NOMO-1 (cell line): ENCODE measurements at regions not wholly inside any gene's neighbourhood (a gene's known extent, or its start where the extent isn't known, plus 50 kb on each side); places are given as distances from the start of the nearest gene placed in this dataset.
A peak's percentile ranks its signal among the peaks of the same experiment; 100 is the strongest.
"Not testable (repeated sequence)": the region's sequence is repeated elsewhere in the genome, so short reads cannot be mapped to it uniquely, and the experiment has no call there.

Source experiments
- DNase-seq, 2 experiments: peaks; one replicate each; lab custom pipeline; 2025; ENCODE audit not compliant: unreplicated experiment in 2 of 2; lab: John Stamatoyannopoulos, UW

GRCh38 chr4:128690011-128690410 is 119.5 kb upstream of the JADE1 start:
- DNase-seq, result no peak

- DNase-seq, result no peak
These were observed 120.6 kb upstream of the JADE1 start for GRCh38 chr4:128688846-128689437.

GRCh38 chr4:128688033-128688721 is 121.3 kb upstream of the JADE1 start:
- DNase-seq, result no peak

GRCh38 chr4:128686810-128687209 is 122.7 kb upstream of the JADE1 start:
- no peak for DNase-seq

GRCh38 chr4:128686032-128686465 is 123.5 kb upstream of the JADE1 start:
- DNase-seq, result peak; percentile 42 to 62

GRCh38 chr4:128684016-128684415 is 125.5 kb upstream of the JADE1 start:
- no peak for DNase-seq

- DNase-seq, result peak in 1 of 2 experiments; percentile 39
These were observed 126.4 kb upstream of the JADE1 start for GRCh38 chr4:128682942-128683666.

- DNase-seq, result no peak
These were observed 133.4 kb upstream of the JADE1 start for GRCh38 chr4:128676095-128676494.

GRCh38 chr4:128675083-128675482 is 134.4 kb upstream of the JADE1 start:
- no peak for DNase-seq

GRCh38 chr4:128673159-128673558 is 136.3 kb upstream of the JADE1 start:
- not testable (repeated sequence) for DNase-seq

- not testable (repeated sequence) for DNase-seq
These were observed 136.9 kb upstream of the JADE1 start for GRCh38 chr4:128672596-128672995.

GRCh38 chr4:128670513-128670912 is 139.0 kb upstream of the JADE1 start:
- no peak for DNase-seq

- no peak for DNase-seq
These were observed 140.9 kb upstream of the JADE1 start for GRCh38 chr4:128668566-128668965.

GRCh38 chr4:128665514-128665913 is 144.0 kb upstream of the JADE1 start:
- no peak for DNase-seq

- DNase-seq, result no peak
These were observed 146.2 kb upstream of the JADE1 start for GRCh38 chr4:128663325-128663724.

GRCh38 chr4:128661479-128661878 is 148.0 kb upstream of the JADE1 start:
- no peak for DNase-seq

GRCh38 chr4:128660361-128661215 is 148.9 kb upstream of the JADE1 start:
- DNase-seq, result no peak

GRCh38 chr4:128658214-128658631 is 151.3 kb upstream of the JADE1 start:
- peak in 1 of 2 experiments; percentile 12 for DNase-seq

GRCh38 chr4:128657638-128658037 is 151.9 kb upstream of the JADE1 start:
- no peak for DNase-seq

- no peak for DNase-seq
These were observed 155.0 kb upstream of the JADE1 start for GRCh38 chr4:128654465-128654864.
